Left cardiac atrium (tissue), 4 donors: ENCODE measurements at regions not wholly inside any gene's neighbourhood (a gene's known extent, or its start where the extent isn't known, plus 50 kb on each side); places are given as distances from the start of the nearest gene placed in this dataset.

Experiments
- ATAC-seq, 2 donors: fragments of 200-7000 bp; cut with Tn5 transposase; one replicate each; pipeline ENCODE4 v1.9.1; 2020; ENCODE audit warnings: mild to moderate bottlenecking in 2 of 2, moderate library complexity in 2 of 2
- DNase-seq: peaks from one replicate; pipeline ENCODE4 v3.0.0-alpha.2; 2020
- intact Hi-C, 2 donors: fragments of 100-400 bp; cut with DNase I; formaldehyde crosslinking; loops; one replicate each; pipeline versions ENCODE4 v1.14.1 to v1.15.1; 2022 to 2023
- donor health status: DM: no; HTN: yes; CAD: no.
- donor health status: DM: no; HTN: yes; CAD: no; lungs with severe emphysema.
- donor health status: DM: yes; HTN: yes; CAD: no.
- donor health status: Dilated cardiomyopathy.

GRCh38 chr18:47735041-47735702 is 195.3 kb downstream of the SMAD2 start:
- ATAC-seq = no peak
- intact Hi-C loops = no loop called here
- DNase-seq = no peak

GRCh38 chr18:47731276-47731675 is 199.2 kb downstream of the SMAD2 start:
- ATAC-seq (no peak), DNase-seq (no peak)
- intact Hi-C loops = no loop called here

- no peak for ATAC-seq
- intact Hi-C loops = no loop called here
- no peak for DNase-seq
Observed at GRCh38 chr18:47730795-47731194, 199.7 kb downstream of the SMAD2 start.

GRCh38 chr18:47729356-47729755 is 201.1 kb downstream of the SMAD2 start:
- DNase-seq (no peak), ATAC-seq (no peak)
- intact Hi-C loops = no loop called here

- DNase-seq (no peak), ATAC-seq (no peak)
- intact Hi-C loops = no loop called here
Observed at GRCh38 chr18:47728921-47729320, 201.5 kb downstream of the SMAD2 start.

- ATAC-seq (no peak), DNase-seq (no peak)
- intact Hi-C loops = no loop called here
Observed at GRCh38 chr18:47727409-47727808, 203.1 kb downstream of the SMAD2 start.

GRCh38 chr18:47726550-47726949 is 203.9 kb downstream of the SMAD2 start:
- intact Hi-C loops = no loop called here
- DNase-seq = no peak

GRCh38 chr18:47725656-47726055 is 204.8 kb downstream of the SMAD2 start:
- ATAC-seq (no peak), DNase-seq (no peak)
- intact Hi-C loops = no loop called here

More at GRCh38 chr18:47726550-47726949, 203.9 kb downstream of the SMAD2 start:
- no peak for ATAC-seq

GRCh38 chr18:47724186-47724975 is 206.1 kb downstream of the SMAD2 start:
- ATAC-seq (no peak), DNase-seq (no peak)

GRCh38 chr18:47721876-47722275 is 208.6 kb downstream of the SMAD2 start:
- DNase-seq (no peak), ATAC-seq (no peak)
- intact Hi-C loops = no loop called here

More at GRCh38 chr18:47724186-47724975, 206.1 kb downstream of the SMAD2 start:
- intact Hi-C loops = no loop called here

GRCh38 chr18:47720741-47721140 is 209.7 kb downstream of the SMAD2 start:
- DNase-seq (no peak), ATAC-seq (no peak)
- intact Hi-C loops = no loop called here

- ATAC-seq (no peak), DNase-seq (no peak)
- intact Hi-C loops = no loop called here
Observed at GRCh38 chr18:47719096-47719780, 211.2 kb downstream of the SMAD2 start.

GRCh38 chr18:47718646-47719045 is 211.8 kb downstream of the SMAD2 start:
- DNase-seq = no peak
- no peak for ATAC-seq
- intact Hi-C loops = no loop called here

GRCh38 chr18:47717257-47717656 is 213.2 kb downstream of the SMAD2 start:
- intact Hi-C loops = no loop called here

GRCh38 chr18:47716632-47717185 is 213.8 kb downstream of the SMAD2 start:
- DNase-seq (no peak), ATAC-seq (no peak)
- intact Hi-C loops = no loop called here

More at GRCh38 chr18:47717257-47717656, 213.2 kb downstream of the SMAD2 start:
- DNase-seq (no peak), ATAC-seq (no peak)

GRCh38 chr18:47710451-47710850 is 220.0 kb downstream of the SMAD2 start:
- intact Hi-C loops = no loop called here
- DNase-seq (no peak), ATAC-seq (no peak)

GRCh38 chr18:47709556-47709955 is 220.9 kb downstream of the SMAD2 start:
- intact Hi-C loops = no loop called here
- no peak for DNase-seq
- no peak for ATAC-seq

- no peak for DNase-seq
- no peak for ATAC-seq
- intact Hi-C loops = no loop called here
Observed at GRCh38 chr18:47708206-47708605, 222.3 kb downstream of the SMAD2 start.

GRCh38 chr18:47701134-47701533 is 229.3 kb downstream of the SMAD2 start:
- intact Hi-C loops = no loop called here
- ATAC-seq (no peak), DNase-seq (no peak)

- DNase-seq = no peak
- intact Hi-C loops = no loop called here
- no peak for ATAC-seq
Observed at GRCh38 chr18:47696870-47697269, 233.6 kb downstream of the SMAD2 start.
